GM18498 (cell line): ENCODE measurements at regions not wholly inside any gene's neighbourhood (a gene's known extent, or its start where the extent isn't known, plus 50 kb on each side); places are given as distances from the start of the nearest gene placed in this dataset.
A peak's percentile ranks its signal among the peaks of the same experiment; 100 is the strongest.

Experiments
- ATAC-seq: cut with Tn5 transposase; IDR thresholded peaks from one replicate; pipeline ENCODE4 v1.9.1; 2021; ENCODE audit warnings: mild to moderate bottlenecking, moderate library complexity; ENCODE audit not compliant: unreplicated experiment

DNA sequence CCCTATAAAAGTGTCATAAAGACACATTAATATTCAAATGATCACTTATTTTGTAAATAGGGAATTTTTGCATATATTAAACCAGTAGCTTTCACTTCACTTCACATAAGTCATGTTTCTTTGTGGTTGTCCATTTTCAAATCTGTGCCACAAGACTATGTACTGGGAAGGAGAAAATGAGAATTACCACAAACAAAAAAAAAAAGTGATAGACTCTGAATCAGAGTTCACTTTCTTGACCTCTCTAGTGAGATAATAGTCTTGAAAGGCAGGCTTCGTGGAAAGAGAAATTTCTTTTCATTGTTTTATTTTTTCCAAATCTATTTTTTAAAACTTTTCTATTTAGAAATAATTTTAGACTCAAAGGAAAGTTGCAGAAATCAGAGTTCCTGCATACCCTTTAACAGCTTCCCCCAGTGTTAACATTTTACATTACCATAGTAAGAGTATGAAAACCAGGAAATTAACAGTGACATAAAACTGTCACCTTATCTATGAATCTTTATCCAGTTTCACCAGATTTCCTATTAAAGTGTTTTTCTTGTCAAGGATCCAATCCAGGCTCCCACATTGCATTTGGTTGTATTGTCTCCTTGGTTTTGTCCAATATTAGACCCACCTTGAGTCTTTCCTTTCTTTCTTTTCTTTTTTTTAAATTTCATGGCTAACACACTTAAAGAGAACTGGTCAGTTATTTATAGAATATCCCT, 215.4 kb upstream of the PGRMC2 start:
- ATAC-seq, result no peak

DNA sequence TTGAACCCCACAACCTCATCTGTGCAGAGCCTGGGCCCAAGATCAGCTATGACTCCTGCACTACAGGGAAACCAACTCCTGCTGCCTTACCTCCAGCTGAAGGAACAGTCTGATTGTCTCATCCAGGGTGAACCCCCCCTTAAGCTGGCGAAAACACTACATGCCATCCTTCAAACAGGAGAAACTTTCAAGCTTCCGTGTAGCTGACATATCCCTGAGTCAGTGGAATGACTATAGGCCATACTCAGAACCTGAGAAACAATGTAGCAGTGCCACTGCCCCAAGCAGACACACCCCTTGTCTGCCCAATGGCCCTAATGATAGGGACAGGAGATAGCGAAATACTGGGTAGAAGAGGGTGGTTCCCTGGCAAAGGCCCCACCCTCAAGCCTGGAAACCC, 213.6 kb upstream of the PGRMC2 start:
- no peak for ATAC-seq

DNA sequence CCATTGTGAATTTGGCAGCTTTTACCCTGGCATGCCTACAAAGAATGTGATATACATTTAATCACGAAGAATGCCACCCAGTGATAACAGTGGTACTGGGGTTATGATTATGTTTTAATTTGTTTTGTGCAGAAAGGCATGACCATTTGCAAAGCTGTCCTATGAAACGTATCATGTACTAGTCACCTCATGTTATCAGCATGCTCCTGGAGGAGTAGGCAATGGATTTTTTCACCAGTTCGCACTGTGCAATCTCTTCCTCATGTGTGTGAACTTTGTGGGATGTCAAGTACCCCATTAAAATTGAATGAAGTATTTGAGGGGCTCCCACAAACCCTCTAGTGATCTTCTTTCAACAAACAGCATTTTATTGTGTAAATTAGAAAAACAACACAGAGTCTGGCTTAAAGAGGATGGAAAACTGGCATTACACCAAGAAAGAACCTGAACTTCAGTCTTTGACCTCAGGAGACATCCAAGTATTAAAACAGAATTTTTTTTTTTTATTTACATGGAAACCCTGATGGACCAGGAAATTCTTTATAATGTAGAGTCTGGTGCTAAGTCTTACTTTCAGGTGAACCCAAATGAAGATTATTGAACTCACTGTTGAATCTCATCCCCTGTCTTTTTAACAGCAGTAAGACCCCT, 200.6 kb upstream of the PGRMC2 start:
- ATAC-seq, result no peak

DNA sequence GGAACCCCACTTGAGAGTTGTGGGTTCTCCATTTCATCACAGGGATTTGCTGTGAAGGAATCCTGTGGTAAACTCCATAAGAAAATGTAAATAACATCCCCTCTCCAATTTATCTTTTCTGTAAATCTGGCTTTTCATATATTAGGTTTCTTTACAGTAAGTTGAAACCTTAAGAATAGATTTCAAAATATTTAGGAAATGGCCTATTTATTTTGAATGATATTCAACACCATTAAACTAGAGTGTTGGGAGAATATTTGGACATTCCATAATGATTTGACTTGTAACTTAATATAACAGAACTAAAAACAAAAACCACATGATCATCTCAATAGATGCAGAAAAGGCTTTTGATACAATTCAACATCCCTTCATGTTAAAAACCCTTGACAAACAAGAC, 197.3 kb upstream of the PGRMC2 start:
- no peak for ATAC-seq

DNA sequence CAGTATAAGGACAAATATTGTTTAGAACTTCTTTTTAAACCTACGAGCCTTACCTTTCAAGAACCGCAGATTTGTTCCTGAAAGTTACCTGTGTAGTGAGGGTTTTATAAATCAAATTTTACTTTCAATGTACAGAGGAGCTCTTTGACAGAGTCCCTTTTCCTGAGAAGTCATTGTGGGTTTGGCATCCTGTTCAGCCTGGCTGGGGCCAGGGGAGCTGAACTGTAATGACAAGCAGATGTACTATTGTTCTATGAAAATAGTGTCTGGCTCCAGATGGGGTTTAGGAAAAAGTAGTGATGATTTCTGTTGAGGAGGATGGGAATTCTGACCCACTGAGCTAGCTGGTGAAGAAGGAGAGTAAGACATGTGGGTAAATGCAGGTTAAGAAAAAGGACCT, 196.2 kb upstream of the PGRMC2 start:
- no peak for ATAC-seq

- no peak for ATAC-seq
Observed at GRCh38 chr4:128483041-128483440, 195.4 kb upstream of the PGRMC2 start.

DNA sequence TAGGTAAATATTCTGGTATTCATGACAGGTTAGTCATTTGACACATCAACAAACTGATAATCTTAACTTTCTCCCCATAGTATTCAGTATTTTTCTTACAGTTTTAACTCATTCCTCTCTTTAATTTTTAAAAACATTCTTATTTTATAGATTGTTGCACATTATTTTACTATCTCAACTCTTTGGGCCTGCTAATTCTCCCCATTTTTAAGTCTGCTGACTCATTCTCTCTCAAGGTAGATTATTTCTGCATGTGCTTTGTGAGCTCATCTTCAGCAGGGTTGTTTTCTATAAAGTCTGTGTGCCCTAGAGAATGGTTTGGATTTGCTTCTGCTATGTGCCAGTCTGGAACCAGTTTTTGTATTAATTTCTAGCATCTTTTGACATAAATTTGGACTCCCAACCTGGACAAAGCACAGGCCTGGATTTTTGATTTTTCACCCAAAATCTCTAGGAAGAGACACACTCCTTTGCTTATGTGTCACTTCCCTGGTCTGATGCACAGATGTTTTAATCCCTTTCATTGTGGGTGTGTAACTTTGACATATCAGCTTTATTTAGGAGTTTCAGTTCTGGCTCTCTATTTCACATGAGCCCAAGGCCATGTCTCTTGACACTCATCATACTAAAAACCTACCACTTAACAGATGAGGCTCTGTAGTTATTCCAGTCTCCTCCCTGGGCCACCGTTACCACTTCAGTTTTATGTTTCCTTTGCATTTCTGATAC, 194.3 kb upstream of the PGRMC2 start:
- no peak for ATAC-seq

- ATAC-seq, result no peak
Observed at GRCh38 chr4:128480945-128481344, 193.3 kb upstream of the PGRMC2 start.

DNA sequence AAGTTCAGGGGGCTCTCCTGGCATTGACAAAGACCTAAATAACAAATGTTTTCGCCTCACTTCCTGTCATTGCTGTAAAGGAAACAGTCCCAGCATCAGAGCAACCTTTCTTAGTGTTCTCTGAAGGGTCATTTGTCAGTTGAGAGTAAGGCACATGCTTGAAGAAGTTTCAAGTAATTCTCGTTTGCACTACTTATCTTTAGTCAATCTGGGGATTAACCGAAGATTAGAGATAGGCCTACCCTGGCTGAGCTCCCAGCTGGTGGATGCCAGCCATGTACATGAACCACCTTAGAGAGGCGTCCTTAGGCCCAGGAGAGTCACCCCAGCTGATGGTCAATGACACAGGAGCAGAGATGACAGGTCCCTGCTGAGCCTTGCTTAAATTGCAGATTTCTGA, 189.9 kb upstream of the PGRMC2 start:
- ATAC-seq, result no peak

DNA sequence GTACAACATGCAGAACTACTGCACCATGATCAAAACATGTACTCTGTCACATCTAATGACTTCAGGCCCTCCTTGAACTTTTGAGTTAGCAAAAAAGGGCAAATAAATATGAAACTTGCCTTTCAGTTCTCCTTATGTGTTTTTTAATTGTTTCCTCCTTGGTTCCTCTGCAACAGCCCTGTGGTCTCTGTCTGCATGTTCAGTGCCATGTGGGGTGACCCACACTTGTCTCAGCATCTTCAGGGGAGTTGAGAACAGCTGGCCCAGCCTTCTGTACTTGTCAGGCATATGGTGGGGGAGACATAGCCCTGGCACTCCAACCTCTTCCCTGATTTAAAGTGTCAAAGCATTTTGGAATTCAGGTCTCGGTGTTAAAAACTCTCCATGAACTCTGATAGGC, 188.0 kb upstream of the PGRMC2 start:
- ATAC-seq, result no peak

DNA sequence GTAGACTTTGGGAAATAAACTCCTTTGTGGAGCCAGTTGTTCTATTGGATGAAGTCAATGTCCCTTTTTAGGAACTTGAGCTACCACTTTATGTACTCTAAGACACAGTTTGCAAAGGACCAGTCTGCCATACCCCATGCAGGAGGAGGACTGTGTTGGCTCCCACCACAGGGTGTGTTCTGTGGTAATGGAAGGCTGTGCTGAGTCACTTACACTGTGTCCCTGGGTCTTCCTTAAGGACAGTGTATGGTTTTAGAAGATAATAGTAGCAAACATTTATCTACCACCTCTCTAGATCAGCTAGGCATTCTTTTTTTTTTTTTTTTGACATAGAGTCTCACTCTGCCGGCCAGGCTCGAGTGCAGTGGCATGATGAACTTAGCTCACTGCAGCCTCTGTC, 184.0 kb upstream of the PGRMC2 start:
- no peak for ATAC-seq

DNA sequence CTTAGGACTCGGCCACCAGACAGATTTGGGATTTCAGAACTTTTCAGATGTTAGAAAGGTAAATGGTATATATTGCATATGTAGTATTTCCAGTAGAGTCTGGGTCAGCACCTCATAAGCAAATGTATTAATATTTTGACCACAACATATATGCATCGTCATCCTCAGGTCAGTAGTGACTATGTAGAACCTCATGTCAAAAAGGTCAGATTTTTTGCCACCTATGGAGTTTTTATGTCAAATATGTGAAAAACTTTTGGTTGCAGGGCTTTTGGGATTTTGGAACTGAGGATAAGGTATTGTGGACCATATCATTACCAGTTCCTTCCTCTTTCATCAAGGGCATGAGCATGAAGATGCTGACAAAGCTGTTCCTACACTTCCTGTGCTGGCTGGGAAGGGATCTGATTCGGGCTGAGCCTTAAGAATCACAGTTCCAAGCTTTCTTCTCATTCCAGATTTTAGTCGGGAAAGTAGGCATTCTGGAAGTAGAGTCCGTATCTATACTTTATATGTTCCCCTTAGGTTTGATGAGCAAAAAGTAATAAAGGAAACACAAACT, 183.0 kb upstream of the PGRMC2 start:
- ATAC-seq, result no peak

DNA sequence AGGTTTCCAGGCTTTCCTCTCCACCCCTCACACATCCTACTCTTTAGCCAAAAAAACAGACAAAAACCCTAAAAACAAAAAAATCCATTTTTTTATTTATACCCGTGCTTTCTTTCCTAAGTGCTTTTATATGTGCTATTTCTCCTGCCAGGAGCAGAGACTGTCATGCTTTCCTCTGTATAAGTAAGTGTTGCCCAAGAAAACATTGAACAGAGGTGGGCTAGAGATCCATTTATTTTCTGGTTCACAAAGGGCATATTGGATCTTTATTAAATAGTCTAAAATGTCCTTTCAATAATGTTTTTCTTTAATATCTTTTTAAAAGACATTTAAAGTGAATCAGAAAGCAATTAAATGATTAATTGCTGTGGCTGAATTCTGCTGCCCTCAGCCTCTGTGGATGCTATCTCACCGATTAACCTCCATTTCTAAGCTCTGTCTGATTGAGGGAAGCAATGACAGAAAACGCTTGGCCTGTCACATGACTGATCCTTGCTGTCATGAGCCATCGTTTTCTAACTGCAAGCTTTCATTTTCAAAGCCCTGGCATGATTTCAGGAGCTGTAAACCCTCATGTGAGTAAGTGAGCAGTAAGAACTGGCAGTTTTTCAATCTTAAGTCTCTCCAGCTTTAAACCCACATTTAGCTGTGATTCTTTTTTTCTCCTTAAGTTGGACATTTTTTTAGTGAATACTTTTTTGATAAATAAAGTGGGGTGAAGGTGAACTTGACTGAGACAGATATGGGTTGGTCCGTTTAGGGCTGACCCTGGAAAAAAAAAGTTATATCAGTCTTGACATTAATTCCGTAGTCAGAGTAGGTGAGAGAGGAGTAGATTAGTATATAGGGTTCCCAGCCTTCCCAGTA, 180.7 kb upstream of the PGRMC2 start:
- no peak for ATAC-seq

- ATAC-seq, result no peak
Observed at GRCh38 chr4:128465523-128465922, 177.9 kb upstream of the PGRMC2 start.

DNA sequence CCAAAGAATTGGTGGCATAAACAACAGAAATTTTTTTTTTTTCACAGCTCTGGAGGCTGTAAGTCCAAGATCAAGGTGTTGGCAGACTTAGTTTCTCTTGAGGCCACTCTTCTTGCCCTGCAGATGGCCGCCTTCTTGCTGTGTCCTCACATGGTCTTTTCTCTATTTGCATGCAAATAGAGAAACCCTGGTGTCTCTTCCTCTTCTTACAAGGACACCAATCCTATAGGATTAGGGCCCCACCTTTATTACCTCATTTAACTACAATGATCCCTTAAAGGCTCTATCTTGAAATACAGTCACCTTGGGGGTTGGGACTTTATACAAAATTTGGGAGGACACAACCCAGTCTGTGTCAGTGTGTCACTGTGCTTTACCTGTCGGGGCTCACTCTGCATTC, 175.4 kb upstream of the PGRMC2 start:
- ATAC-seq, result no peak

GRCh38 chr4:128462103-128462783, 174.6 kb upstream of the PGRMC2 start:
- ATAC-seq, result no peak

- peak; percentile 68 for ATAC-seq
Observed at GRCh38 chr4:128461291-128462102, 173.9 kb upstream of the PGRMC2 start.

GRCh38 chr4:128459547-128459946, 171.9 kb upstream of the PGRMC2 start:
- ATAC-seq, result no peak

DNA sequence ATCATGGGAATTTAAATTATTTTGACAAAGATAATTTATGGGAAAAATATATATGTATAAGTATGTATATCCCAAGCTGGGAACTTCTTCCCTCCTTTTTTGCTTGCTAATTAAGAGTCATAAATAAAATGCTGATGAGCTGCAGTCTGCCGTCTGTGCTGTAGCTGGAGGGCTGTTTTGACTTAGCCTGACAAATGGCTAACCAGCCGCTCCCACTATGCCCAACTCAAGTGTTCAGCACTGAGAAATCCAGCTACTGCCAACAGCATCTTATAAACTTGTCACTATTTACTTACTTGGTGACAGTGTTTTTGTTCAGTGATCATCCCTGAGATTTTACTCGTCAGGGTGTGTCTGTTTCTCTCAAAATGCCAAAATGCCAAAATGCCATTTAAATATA, 171.2 kb upstream of the PGRMC2 start:
- ATAC-seq, result no peak

- ATAC-seq, result no peak
Observed at GRCh38 chr4:128457726-128458125, 170.1 kb upstream of the PGRMC2 start.
